ENCODE measurements at regions not wholly inside any gene's neighbourhood (a gene's known extent, or its start where the extent isn't known, plus 50 kb on each side); places are given as distances from the start of the nearest gene placed in this dataset.

- TF ChIP-seq ZNF384 (IDR thresholded peaks at IDR 0.05) (no peak), SP1 (IDR thresholded peaks at IDR 0.05) (no peak), SUZ12 (IDR thresholded peaks at IDR 0.05) (no peak), FOXM1 (IDR thresholded peaks at IDR 0.05; ENCODE audit: borderline replicate concordance) (no peak), FOXK2 (IDR thresholded peaks at IDR 0.05) (no peak), ELF4 (IDR thresholded peaks at IDR 0.05) (no peak), FOXA1 (IDR thresholded peaks at IDR 0.05) (no peak), ARNT (IDR thresholded peaks at IDR 0.05) (no peak), L3MBTL2 (conservative IDR thresholded peaks at IDR 0.05) (no peak)
Observed at GRCh38 chr19:28553005-28553404, 659.9 kb downstream of the UQCRFS1 start.
